HG03108 (cell line): ENCODE measurements at regions not wholly inside any gene's neighbourhood (a gene's known extent, or its start where the extent isn't known, plus 50 kb on each side); places are given as distances from the start of the nearest gene placed in this dataset.
A peak's percentile ranks its signal among the peaks of the same experiment; 100 is the strongest.

ENCODE experiments used
- ATAC-seq: cut with Tn5 transposase; IDR thresholded peaks from one replicate; pipeline ENCODE4 v1.9.1; 2021; ENCODE audit warnings: moderate library complexity; ENCODE audit not compliant: unreplicated experiment

DNA sequence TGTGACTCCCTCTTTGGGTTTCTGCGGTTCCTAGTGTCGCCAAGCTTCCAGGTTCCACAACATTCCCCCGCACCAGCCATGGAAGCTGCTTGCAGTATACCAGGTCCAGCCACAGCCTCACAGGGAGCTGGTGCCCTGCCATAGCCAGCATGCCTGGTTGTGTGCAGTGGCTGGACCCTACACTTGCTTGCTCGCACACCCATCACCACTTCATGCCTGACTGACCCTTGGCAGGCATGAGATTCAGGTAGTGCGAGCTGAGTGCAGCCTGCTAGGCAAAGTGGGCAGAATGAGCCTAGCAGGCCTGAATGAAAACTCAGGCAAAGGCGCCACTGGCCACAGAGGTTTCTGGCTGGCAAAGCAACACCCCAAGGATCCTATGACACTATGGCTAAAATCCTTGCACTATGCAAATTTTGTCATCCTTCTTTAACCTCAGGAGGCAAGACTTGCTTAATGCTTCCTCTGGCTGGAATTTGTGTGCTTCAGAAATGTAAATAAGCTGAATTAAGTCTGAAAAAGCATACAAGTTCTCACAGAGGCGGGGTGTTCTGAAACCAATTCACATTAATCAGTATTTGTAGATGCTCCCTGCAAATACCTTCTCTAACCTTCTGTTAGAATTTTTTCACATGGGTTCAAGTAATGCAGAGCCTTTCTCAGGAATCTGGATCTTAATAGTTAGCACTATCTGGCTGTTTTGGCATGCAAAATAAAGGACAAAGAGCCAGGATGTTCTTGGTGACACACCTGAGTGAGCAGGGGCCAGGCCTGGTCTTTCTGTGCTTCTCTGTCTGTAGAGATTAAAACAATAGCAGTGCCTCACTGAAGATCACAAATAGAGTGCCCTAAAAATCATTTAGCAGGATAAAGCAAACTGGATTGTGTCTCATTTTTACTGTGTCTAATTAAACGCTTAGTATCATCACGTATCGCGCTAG is 256.9 kb downstream of the GPATCH2 start:
- no peak for ATAC-seq

- ATAC-seq, result no peak
Measured at GRCh38 chr1:217372049-217372970, 258.6 kb downstream of the GPATCH2 start.

- ATAC-seq, result no peak
Measured at GRCh38 chr1:217370757-217371156, 260.1 kb downstream of the GPATCH2 start.

DNA sequence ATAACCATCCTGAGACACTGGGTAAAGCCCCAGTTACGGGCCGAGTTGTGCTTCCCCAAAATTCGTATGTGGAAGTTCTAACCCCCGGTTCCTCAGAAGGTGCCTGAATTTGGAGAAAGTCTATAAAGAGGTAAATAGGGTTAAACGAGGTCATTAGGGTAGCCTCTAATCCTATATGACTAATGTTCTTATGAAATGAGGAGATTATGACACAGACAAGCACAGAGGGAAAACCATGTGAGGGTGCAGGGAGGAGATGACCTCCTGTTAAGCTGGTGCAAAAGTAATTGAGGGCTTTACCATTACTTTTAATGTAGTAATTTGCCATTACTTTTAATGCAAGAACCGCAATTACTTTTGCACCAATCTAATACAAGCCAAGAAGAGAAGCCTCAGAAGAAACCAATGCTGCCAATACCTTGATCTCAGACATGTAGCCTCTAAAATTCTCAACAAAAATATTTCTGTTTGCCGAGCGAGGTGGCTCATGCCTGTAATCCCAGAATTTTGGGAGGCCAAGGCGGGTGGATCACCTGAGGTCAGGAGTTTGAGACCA is 260.8 kb downstream of the GPATCH2 start:
- ATAC-seq, result no peak

DNA sequence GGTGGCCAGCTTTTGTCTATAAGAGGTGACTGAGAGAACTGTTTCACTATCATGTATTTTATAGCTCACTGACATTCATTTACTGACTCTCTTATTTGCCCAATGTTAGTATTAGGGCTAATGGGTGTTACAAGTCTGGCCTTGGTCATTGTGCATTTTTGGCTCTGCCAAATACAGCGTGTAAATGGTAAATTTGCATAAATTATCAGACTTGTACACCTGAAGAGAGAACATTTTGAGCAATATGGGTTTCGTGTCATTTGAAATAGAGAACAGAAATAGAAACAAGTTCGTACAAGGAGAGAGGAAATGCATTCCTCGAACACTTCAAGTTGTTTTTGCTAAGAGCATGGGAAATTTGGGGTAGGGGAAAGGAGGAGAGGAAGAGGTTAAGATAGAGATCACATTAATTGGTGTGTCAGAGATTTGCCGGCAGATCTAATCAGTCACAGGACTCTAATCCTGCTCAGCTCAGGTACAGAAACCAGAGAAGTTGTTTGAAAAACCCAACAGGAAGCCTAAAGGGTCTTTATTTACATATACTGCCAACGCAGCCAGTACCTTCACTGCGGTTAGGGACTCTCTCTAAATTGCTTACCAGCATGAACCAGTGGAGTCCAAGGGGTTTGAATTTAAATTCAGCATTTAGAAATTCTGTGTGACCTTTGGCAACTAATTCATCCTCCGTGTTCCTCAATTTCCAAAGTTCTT is 261.5 kb downstream of the GPATCH2 start:
- peak; percentile 93 for ATAC-seq

DNA sequence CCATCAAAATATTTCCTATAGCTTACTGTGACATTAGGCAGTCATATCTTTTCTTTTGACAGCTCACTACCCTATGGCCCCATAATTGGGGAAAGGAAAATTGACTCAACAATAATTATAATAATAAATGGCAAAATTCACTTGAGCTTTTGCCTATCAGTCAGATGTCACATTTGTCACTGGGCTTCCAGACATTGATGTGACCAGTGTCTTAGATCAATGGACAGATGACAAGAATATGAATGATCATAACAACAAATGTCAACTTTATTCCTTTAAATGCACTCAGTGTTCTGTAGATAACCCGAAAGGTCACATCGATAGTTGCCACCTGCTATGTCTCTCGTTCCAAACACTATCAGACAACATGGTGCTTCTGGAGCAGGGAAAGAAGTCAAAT is 266.7 kb downstream of the GPATCH2 start:
- ATAC-seq, result no peak

DNA sequence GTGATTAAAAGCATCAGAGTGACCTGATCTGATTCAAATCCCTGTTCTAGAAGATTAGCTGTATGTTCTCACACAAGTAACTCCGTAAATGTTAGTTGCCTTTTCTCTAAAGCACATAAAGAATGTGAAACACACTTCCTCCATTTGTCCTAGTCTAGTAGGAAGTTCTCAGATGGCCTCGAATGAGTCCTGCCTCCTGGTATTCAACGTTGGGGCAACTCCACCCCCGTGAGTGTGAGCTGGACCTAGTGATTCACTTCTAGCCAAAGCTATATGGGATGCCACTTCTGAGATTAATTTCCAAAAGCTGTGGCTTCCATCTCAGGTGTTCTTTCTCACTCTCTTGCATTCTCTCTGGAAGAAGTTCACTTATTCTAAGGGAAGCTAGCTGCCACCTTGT is 267.6 kb downstream of the GPATCH2 start:
- no peak for ATAC-seq

DNA sequence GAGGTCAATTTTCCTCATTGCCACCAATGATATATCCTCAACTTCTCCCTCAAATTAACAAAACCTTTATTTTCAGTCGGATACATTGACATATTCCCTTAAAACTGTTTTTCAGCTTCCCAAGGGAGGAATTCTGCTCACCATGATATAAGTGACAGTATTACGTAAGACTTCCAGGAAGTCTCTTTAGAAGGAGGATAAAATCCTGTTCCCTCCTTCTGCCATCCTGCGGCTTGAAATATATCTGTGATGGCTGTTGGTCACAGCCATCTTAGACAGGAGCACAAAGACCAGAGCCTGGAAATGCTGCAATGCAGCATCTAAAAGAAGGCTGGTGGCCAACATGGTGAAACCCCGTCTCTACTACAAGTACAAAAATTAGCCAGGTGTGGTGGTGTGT is 270.4 kb downstream of the GPATCH2 start:
- ATAC-seq, result no peak

DNA sequence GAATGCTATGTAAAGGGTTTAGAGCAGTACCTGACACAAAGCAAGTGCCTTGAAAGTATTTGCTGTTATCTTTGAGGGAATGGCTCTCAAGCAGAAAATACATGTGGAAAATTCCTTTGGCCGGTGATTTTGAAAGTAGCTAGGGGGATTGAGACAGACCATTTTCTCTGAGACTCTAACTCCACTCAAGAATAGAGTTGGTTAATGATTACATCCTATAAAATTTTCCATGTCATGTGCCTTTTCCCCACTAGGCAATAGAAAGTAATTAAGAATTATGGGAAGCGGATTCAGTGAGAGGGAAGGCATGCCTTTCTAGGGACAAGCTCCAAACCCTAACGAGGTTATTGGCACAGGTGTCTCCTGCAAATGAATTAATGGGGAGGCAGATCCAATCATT is 276.0 kb downstream of the GPATCH2 start:
- no peak for ATAC-seq

GRCh38 chr1:217348960-217349664 is 281.8 kb downstream of the GPATCH2 start:
- ATAC-seq, result no peak

GRCh38 chr1:217344712-217345111 is 286.2 kb downstream of the GPATCH2 start:
- no peak for ATAC-seq

DNA sequence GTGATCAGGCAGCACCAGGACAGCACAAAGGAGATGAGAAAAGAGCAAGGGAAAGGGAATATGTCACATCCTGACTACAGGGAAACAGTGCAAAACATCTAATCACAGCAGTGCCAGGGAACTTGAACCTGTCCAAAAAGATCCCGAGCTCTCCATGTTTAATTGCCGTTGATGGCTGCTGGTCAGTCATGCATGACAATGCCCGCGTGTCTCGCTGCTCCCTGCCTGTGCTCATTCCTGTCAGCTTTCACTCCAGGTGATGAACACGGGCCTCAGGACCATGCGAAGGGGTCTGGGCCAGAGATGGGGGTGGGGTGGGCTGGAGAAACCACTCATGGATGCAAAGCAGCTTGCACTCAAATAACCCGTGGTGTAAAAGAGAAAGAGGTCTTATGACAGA is 287.0 kb downstream of the GPATCH2 start:
- no peak for ATAC-seq

GRCh38 chr1:217342105-217342504 is 288.8 kb downstream of the GPATCH2 start:
- ATAC-seq, result no peak

DNA sequence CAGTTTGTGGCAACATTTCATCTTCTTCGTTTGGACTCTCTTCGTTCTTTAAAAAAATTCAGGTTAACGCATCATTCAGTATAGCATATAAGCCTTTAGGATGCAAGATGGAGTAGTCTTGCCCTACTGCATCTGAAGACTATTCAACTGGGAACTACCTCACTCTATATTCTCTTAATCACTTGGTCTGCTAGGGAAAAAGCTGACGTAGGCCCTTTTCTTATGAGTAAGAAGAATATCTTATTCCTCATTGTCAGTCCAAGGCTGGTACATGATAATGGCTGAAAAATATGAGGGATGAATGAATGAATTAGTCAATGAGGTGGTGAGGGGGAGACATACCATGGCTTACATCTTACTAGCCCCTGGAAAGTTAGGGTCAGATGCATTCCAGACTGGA is 294.2 kb downstream of the GPATCH2 start:
- no peak for ATAC-seq

- ATAC-seq, result no peak
Measured at GRCh38 chr1:217333939-217334338, 297.0 kb downstream of the GPATCH2 start.

GRCh38 chr1:217332431-217333065 is 298.3 kb downstream of the GPATCH2 start:
- ATAC-seq, result no peak

DNA sequence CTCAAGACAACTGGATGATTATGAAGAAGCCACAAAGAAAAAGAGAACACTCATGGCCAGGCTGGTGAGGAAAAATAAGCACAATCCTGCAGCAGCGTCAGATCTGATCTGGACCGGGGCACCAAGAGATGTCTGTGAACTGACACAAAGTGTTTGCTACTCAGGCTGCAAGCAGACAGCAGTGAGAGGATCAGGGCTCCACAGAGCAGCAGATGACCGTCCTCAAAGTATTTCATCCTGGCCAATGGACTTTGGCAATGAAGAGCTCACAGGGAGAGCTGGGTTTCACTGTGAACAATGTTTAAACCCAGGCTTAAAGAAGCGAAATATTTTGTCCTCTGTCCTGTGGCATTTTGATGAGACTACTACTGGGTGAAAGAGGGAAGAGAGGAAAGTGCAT is 299.2 kb downstream of the GPATCH2 start:
- ATAC-seq, result no peak

DNA sequence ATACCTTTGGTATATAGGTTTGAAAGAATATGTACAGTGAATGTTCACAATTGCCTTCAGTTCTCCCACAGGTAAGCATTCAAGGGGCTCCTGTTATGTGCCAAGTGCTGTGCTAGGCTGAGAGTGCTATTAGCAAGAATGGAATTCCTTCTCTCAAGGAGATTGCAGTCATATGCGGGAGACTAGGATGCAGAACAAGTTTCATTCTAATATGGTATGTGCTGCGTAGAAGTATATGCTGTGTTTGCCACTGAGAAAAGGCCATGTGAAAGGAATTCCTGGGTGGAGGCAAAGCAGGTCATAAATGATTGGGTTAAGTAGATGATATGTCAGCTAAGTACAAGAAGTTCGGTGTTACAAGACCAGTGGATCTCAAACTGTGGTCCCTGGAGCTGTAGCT is 303.0 kb downstream of the GPATCH2 start:
- ATAC-seq, result no peak

GRCh38 chr1:217322834-217323233 is 308.1 kb downstream of the GPATCH2 start:
- ATAC-seq, result peak; percentile 100

- ATAC-seq, result no peak
Measured at GRCh38 chr1:217315346-217315745, 315.5 kb downstream of the GPATCH2 start.
